Adrenal gland (tissue), 5 donors: ENCODE measurements at regions not wholly inside any gene's neighbourhood (a gene's known extent, or its start where the extent isn't known, plus 50 kb on each side); places are given as distances from the start of the nearest gene placed in this dataset.

Experiments
- CTCF ChIP-seq, 6 experiments: fragments of 450-650 bp in 4 of 6; fragments of 200-600 bp in 2 of 6; sonication (generic) in 1 of 6; IDR thresholded peaks; 1 replicate in 5 of 6; 2 replicates in 1 of 6; pipeline versions ENCODE4 v1.5.1 to v1.8.0; 2016 to 2021; ENCODE audit warnings: antibody characterized with exemption in 6 of 6, mild to moderate bottlenecking in 2 of 6, moderate library complexity in 1 of 6
- POLR2A ChIP-seq, 2 donors: fragments of 450-650 bp; IDR thresholded peaks; one replicate each; pipeline ENCODE4 v1.6.1; 2017; ENCODE audit warnings: antibody characterized with exemption in 2 of 2, mild to moderate bottlenecking in 2 of 2, moderate library complexity in 1 of 2
- donor health status: DM: no; HTN: no; CAD: no.

GRCh38 chr20:23156170-23156841, 70.2 kb upstream of the CD93 start:
- TF ChIP-seq CTCF (IDR thresholded peaks at IDR 0.05) (no peak), POLR2A (IDR thresholded peaks at IDR 0.05) (no peak)
